ENCODE measurements at regions not wholly inside any gene's neighbourhood (a gene's known extent, or its start where the extent isn't known, plus 50 kb on each side); places are given as distances from the start of the nearest gene placed in this dataset.

- Histone ChIP-seq H3K27me3 (ENCODE audit: low read depth) (no peaks in the 10 kb centered on the region), H3K27ac (replicated peaks) (no peak overlapping the region), H3K4me1 (no peaks in the 10 kb centered on the region), H3K9me3 (replicated peaks) (peaks cover 30% of the 10 kb centered on the region), H3K4me3 (no peak overlapping the region), H3K36me3 (no peaks in the 10 kb centered on the region)
- DNase-seq = no peak
- intact Hi-C loops (cut with micrococcal nuclease) = no loop called here
- no peak for TF ChIP-seq CTCF (IDR thresholded peaks at IDR 0.05; ENCODE audit: borderline replicate concordance)
Measured at GRCh38 chr5:58378613-58379390, 81.1 kb downstream of the PLK2 start.

- intact Hi-C loops (cut with micrococcal nuclease) = no loop called here
- Histone ChIP-seq H3K27ac (replicated peaks) (no peak overlapping the region), H3K9me3 (replicated peaks) (peaks cover 13% of the 10 kb centered on the region), H3K4me1 (peaks cover 26% of the 10 kb centered on the region), H3K36me3 (no peaks in the 10 kb centered on the region), H3K27me3 (ENCODE audit: low read depth) (no peaks in the 10 kb centered on the region), H3K4me3 (no peak overlapping the region)
- TF ChIP-seq CTCF (IDR thresholded peaks at IDR 0.05; ENCODE audit: borderline replicate concordance) = no peak
- no peak for DNase-seq
Measured at GRCh38 chr5:58370606-58371005, 89.3 kb downstream of the PLK2 start.

- H3K9me3 ChIP-seq (replicated peaks) = peaks cover 13% of the 10 kb centered on the region
- no peaks in the 10 kb centered on the region for H3K27me3 ChIP-seq (ENCODE audit: low read depth)
- peaks cover 26% of the 10 kb centered on the region for H3K4me1 ChIP-seq
- H3K27ac ChIP-seq (replicated peaks) = peak overlapping the region; percentile 47
- H3K4me3 ChIP-seq = no peak overlapping the region
- H3K36me3 ChIP-seq = no peaks in the 10 kb centered on the region
- DNase-seq = no peak
- intact Hi-C loops (cut with micrococcal nuclease) = no loop called here
- TF ChIP-seq CTCF (IDR thresholded peaks at IDR 0.05; ENCODE audit: borderline replicate concordance) = no peak
Measured at GRCh38 chr5:58369513-58370190, 90.2 kb downstream of the PLK2 start.

- intact Hi-C loops (cut with micrococcal nuclease) = no loop called here
- H3K9me3 ChIP-seq (replicated peaks) = peaks cover under 1% of the 10 kb centered on the region
- H3K4me1 ChIP-seq = peaks cover 29% of the 10 kb centered on the region
- H3K27me3 ChIP-seq (ENCODE audit: low read depth) = no peaks in the 10 kb centered on the region
- H3K36me3 ChIP-seq = no peaks in the 10 kb centered on the region
- H3K27ac ChIP-seq (replicated peaks) = peak overlapping the region; percentile 54
- no peak for TF ChIP-seq CTCF (IDR thresholded peaks at IDR 0.05; ENCODE audit: borderline replicate concordance)
- no peak for DNase-seq
- H3K4me3 ChIP-seq = no peak overlapping the region
Measured at GRCh38 chr5:58366461-58366860, 93.4 kb downstream of the PLK2 start.

- intact Hi-C loops (cut with micrococcal nuclease) = no loop called here
- H3K4me3 ChIP-seq = no peak overlapping the region
- no peak for TF ChIP-seq CTCF (IDR thresholded peaks at IDR 0.05; ENCODE audit: borderline replicate concordance)
- no peak overlapping the region for H3K27ac ChIP-seq (replicated peaks)
- no peaks in the 10 kb centered on the region for H3K36me3 ChIP-seq
- DNase-seq = no peak
- H3K27me3 ChIP-seq (ENCODE audit: low read depth) = no peaks in the 10 kb centered on the region
- no peaks in the 10 kb centered on the region for H3K9me3 ChIP-seq (replicated peaks)
- H3K4me1 ChIP-seq = peaks cover 31% of the 10 kb centered on the region
Measured at GRCh38 chr5:58365791-58366190, 94.1 kb downstream of the PLK2 start.
